ENCODE measurements at regions not wholly inside any gene's neighbourhood (a gene's known extent, or its start where the extent isn't known, plus 50 kb on each side); places are given as distances from the start of the nearest gene placed in this dataset.
"Not testable (repeated sequence)": the region's sequence is repeated elsewhere in the genome, so short reads cannot be mapped to it uniquely, and the experiment has no call there.

DNA sequence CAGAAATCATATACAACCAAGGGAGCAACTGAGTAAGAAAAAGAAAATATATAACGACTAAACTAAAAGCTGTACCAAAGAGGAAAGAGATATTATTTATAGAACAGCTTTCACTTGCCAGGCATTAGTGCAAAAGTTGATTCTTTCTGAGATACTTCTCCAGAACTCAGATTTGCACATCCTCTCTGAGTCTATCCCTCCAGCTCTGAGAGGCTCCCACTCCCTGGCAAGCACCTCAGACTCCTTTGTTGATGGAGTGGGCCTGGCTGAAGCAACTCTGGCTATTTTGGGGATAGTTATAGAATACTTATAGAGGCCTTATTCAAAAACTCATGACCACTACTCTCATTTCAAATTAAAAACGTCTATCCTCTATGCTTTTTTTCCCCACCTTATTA is 501.6 kb upstream of the TNP1 start:
- DNase-seq = no peak

DNA sequence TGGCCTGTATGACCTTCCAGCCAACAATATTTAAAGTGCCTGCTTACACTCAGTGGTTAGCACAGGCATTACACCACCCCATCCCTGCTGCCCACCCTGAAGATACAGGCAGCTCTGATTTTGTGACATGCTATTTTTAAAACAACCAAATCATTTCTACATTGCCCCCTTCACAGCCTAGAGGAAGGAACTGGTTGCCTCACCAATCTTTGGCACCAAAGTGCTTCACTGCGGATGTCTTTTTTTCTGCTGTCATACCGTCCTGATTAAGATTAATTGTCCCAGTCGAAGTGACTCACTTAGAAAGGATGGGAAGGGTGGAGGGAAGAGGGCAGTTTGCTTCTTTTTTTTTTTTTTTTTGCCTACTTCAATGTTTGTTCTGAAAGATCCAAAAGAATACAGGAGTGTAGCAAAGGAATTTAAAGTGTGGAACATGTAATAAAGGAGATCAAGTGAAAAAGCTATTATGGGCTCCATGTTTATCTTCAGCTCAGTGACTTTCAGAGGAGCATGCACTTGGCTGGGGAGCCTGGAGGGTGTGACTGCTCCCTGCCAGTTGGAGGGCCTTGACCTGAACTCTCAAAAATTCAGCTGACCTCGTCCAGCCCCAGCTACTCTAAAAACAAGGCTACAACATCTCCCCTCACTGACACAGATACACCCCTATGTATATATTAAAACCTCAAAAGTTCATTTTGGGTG is 501.1 kb upstream of the TNP1 start:
- DNase-seq = no peak

- DNase-seq = no peak
Measured at GRCh38 chr2:217360111-217360510, 500.2 kb upstream of the TNP1 start.

GRCh38 chr2:217357886-217358620 is 498.2 kb upstream of the TNP1 start:
- no peak for DNase-seq

DNA sequence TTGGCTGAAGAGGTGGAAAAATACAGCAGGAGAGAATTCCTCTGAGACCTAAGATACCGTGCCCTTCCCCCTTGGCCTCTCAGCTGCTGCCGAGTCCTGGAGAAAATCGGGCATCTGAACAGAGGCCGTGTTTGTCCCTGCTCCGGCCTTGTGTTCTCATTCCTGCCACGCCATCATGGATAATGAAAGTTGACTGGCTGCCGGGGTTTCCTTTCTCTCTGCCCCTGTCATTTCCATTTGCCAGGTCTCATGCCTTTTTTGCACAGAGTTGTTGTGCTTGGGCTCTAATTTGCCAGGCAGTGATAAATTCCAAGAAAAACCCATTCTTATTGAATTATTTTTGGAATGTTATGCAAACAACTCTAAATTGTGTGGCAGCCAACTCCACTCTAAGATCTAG is 496.9 kb upstream of the TNP1 start:
- DNase-seq = no peak

DNA sequence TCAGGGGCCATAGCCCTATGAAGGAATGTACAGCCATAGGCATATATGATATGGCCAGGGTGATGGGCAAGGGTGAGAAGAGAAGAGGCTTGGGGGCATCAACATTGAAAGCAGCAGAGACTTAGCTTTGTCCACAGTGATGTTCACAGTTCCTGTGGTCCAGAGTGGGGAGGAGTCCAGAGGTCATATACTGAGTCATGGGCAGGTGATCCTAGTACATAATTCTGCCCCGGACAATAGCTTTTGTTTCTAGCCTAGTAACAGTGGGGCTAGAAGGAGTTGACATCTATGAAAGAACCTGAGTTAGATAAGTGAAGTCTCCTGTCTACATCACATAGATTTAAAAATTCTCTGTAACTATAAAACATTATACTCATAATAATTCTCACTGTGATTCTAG is 496.3 kb upstream of the TNP1 start:
- DNase-seq = no peak

- no peak for DNase-seq
Measured at GRCh38 chr2:217353591-217353990, 493.7 kb upstream of the TNP1 start.

DNA sequence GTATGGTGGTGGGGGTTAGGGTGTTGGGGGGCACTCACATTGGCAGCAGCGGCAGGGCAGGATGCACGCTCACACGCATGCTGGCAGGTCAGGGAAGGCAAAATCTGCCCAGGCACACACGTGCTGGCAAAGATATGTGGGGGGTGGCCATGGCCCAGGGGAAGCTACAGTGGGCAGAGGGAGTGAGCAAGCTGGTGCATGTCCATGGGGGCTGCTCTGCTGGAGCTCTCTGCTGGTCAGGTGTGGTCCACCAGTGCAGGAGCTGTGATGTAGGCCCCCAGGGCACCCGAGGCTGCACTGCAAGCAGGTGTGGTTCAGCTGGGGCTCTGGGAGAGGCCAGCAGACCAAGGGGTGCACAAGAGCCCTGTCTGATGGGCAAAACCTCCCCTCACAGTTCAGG is 491.5 kb upstream of the TNP1 start:
- DNase-seq = no peak

- DNase-seq = no peak
Measured at GRCh38 chr2:217349251-217349650, 489.4 kb upstream of the TNP1 start.

DNA sequence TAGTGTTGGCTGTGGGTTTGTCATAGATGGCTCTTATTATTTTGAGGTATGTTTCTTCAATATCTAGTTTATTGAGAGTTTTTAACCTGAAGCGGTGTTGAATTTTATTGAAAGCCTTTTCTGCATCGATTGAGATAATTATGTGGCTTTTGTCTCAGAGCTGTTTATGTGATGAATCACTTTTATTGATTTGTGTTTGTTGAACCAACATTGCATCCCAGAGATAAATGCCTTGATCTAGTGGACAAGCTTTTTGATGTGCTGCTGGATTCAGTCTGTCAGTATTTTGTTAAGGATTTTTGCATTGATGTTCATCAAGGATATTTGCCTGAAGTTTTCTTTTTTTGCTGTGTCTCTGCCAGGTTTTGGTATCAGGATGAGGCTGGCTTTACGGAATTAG is 487.8 kb upstream of the TNP1 start:
- not testable (repeated sequence) for DNase-seq

DNA sequence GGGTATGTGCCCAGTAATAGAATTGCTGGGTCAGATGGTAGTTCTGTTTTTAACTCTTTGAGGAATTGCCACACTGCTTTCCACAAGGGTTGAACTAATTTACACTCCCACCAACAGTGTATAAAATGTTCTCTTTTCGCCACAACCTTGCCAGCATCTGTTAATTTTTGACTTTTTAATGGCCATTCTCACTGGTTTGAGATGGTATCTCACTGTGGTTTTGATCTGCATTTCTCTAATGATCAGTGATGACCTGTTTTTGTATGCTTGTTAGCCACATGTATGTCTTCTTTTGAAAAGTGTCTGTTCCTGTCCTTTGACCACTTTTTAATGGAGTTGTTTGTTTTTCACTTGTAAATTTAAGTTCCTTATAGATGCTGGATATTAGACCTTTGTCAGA is 486.2 kb upstream of the TNP1 start:
- DNase-seq = not testable (repeated sequence)

GRCh38 chr2:217340899-217341298 is 481.0 kb upstream of the TNP1 start:
- no peak for DNase-seq

- DNase-seq = no peak
Measured at GRCh38 chr2:217340176-217340575, 480.3 kb upstream of the TNP1 start.

GRCh38 chr2:217339753-217340152 is 479.9 kb upstream of the TNP1 start:
- DNase-seq = no peak

- DNase-seq = no peak
Measured at GRCh38 chr2:217338306-217338916, 478.5 kb upstream of the TNP1 start.

DNA sequence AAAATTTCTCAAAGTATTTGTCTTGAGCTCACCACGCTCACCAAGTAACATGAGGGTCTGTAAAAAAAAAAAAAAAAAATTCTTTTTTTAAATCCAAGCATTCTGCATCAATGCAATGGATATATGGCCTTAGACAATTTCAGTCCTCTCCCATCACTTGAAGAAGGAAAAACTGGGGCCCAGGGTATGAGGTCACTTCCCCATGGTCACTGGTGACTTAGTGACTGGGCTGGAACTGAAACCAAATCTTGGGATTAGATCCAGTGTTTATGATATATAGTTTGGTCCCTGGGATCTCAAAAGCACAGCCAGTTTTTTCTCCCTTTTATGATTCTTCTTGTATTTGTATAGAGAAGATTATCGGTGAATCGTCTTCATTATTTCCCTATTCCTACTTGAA is 477.9 kb upstream of the TNP1 start:
- no peak for DNase-seq

- DNase-seq = no peak
Measured at GRCh38 chr2:217336694-217337093, 476.8 kb upstream of the TNP1 start.

- DNase-seq = no peak
Measured at GRCh38 chr2:217335341-217335966, 475.6 kb upstream of the TNP1 start.

GRCh38 chr2:217334561-217334960 is 474.7 kb upstream of the TNP1 start:
- no peak for DNase-seq

DNA sequence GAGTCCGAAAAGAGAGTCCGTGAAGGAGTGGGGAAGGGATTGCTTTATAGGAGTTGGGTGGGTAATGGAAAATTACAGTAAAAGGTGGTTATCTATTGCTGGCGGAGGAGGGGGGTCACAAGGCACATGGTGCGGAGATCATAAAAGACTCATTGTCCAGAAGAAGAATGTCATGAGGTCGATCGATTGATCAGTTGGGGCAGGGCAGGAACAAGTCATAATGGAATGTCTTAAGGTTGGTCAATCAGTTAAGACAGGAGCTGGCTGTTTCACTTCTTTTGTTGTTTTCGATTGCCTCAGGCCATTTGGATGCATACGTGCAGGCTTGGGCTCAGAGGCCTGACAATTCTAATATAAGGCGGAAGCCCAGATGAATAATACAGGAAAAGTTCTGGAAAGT is 473.0 kb upstream of the TNP1 start:
- DNase-seq = no peak

- no peak for DNase-seq
Measured at GRCh38 chr2:217332417-217332791, 472.5 kb upstream of the TNP1 start.

DNA sequence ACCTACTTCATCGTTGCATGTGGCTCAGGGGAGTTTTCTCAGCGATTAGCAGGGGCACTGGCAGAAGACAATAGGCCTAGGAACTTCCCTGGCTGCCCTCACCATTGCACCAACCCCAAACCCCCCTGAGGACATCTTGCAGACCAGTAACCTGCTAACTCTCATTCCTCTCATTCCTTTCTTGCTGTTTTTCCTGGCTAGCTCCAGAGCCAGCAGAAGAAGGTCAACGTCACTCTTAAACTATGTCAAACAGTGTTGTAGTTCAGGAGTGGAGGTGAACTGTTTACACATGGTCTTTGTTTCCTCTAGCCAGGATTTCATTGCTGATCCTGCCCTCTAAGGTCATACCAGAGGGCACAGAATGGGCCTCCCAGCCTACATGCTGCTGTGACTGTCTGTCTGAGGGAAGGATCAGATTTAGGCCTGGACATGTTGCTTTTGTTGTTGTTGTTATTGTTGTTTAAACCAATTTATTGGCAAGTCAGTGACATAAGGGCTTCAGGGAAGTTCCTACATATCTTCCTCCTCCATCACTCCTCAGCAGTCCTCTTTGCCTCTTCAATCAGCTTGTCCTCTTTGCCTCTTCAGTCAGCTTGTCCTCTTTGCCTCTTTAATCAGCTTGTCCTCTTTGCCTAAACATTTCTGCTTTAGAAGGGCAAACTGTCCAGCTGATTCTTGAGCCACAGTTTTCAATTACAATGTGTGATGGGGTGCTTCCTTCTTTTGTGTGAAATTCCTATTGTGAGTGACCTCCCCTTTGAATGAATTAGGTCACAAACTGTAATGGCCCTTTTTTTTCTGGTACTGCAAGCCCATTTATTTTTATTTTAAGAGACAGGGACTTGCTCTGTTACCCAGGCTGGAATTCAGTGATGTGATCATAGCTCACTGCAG is 471.9 kb upstream of the TNP1 start:
- DNase-seq = no peak

DNA sequence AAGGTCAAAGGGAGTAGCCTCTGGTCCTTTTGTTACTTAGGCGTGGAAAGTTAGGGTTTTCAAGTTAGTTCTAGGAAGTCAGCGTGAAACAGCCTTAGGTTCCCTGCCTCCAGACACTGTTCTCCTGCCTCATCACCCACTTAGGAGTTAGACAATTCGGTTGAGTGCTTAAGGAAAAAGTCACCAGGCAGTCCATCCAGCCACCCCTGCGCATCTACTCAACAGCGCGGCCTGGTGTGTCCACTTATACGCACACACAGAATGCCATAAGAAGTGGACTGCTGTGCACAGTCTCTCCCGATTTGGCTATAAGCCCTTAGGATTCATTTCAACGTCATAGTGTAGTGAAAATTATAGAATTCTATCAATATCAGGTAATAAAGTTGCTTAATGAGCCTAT is 470.8 kb upstream of the TNP1 start:
- DNase-seq = no peak

Measured in activated CD4-positive, alpha-beta T cell treated with anti-CD3 and anti-CD28 coated beads, Interleukin-2, amount 50 U/mL, for 4 hours (primary cell).